GM13976 (cell line): ENCODE measurements at regions not wholly inside any gene's neighbourhood (a gene's known extent, or its start where the extent isn't known, plus 50 kb on each side); places are given as distances from the start of the nearest gene placed in this dataset.

Experiments
- DNase-seq: peaks from one replicate; pipeline ENCODE4 v3.0.0; 2012; ENCODE audit warnings: low spot score
- CTCF ChIP-seq: IDR thresholded peaks from 2 replicates; pipeline ENCODE4 v1.5.1; 2012; ENCODE audit warnings: borderline replicate concordance, mild to moderate bottlenecking; ENCODE audit not compliant: insufficient read depth; ENCODE audit errors: extremely low read depth, missing control alignments, control extremely low read depth
- in situ Hi-C: fragments of 300-500 bp; cut with MboI; formaldehyde crosslinking; loops from one replicate; pipeline ENCODE4 v1.12.0; 2022; ENCODE audit warnings: low sequenced_read_pairs, mixed read lengths, inconsistent platforms; ENCODE audit not compliant: unreplicated experiment

- TF ChIP-seq CTCF: no peak
- no peak for DNase-seq
- in situ Hi-C loops: no loop called here
Observed at GRCh38 chr13:90197722-90198121, 1149.8 kb upstream of the MIR17HG start.

- TF ChIP-seq CTCF: no peak
- no peak for DNase-seq
- in situ Hi-C loops: no loop called here
Observed at GRCh38 chr13:90201202-90201601, 1146.3 kb upstream of the MIR17HG start.

- in situ Hi-C loops: no loop called here
- TF ChIP-seq CTCF: no peak
- DNase-seq: no peak
Observed at GRCh38 chr13:90201676-90202460, 1145.6 kb upstream of the MIR17HG start.

- in situ Hi-C loops: no loop called here
- no peak for DNase-seq
- no peak for TF ChIP-seq CTCF
Observed at GRCh38 chr13:90205081-90205480, 1142.4 kb upstream of the MIR17HG start.

- in situ Hi-C loops: no loop called here
- no peak for DNase-seq
- TF ChIP-seq CTCF: no peak
Observed at GRCh38 chr13:90205911-90206310, 1141.6 kb upstream of the MIR17HG start.

GRCh38 chr13:90217275-90217674 is 1130.2 kb upstream of the MIR17HG start:
- no peak for TF ChIP-seq CTCF
- DNase-seq: no peak
- in situ Hi-C loops: no loop called here

- in situ Hi-C loops: no loop called here
- DNase-seq: no peak
- no peak for TF ChIP-seq CTCF
Observed at GRCh38 chr13:90222758-90223157, 1124.7 kb upstream of the MIR17HG start.
